GM21825 (cell line): ENCODE measurements at regions not wholly inside any gene's neighbourhood (a gene's known extent, or its start where the extent isn't known, plus 50 kb on each side); places are given as distances from the start of the nearest gene placed in this dataset.

Experiments
- ATAC-seq: cut with Tn5 transposase; IDR thresholded peaks from one replicate; pipeline ENCODE4 v1.9.1; 2021; ENCODE audit warnings: mild to moderate bottlenecking, moderate library complexity; ENCODE audit not compliant: unreplicated experiment

- no peak for ATAC-seq
Measured at GRCh38 chr6:88360203-88360797, 194.2 kb upstream of the CNR1 start.

GRCh38 chr6:88359530-88360202, 193.5 kb upstream of the CNR1 start:
- ATAC-seq: no peak

GRCh38 chr6:88358846-88359245, 192.7 kb upstream of the CNR1 start:
- ATAC-seq: no peak

DNA sequence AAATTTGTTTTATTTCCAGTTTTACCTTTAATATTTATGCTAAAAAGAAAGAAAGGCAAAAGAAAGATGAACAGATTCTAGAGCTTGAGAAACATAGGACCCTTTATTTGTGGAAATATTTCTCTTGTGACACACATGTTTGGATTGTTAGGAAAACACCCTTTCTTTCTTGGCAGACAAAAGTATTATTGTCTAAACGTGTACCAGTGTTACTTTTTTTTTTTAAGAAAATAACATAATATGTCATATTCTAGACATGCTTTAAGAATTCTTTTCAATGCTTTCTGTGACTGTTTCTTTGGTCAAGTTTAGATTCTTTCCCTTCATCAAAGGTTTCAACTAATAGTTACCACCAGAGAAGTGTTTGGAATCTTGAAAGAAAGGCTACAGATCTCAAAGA, 183.4 kb upstream of the CNR1 start:
- ATAC-seq: no peak

DNA sequence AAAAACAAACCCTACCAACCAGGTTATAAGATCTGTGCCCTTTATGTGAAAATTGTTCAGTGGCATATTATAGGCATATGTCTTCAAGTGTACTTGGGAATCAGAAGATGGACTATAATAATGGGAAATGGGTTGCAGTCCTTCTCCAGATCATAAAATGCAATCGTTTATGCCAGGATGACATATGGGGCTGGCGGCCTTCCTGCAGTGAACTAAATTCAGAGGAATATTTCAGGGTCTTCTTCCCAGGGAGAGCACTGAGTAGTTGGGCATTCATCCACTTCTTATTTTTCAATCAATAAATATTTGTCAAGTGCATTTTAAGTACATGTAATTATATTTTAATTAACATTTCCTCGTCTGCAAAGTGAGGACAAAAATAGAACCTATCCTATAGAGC, 176.2 kb upstream of the CNR1 start:
- ATAC-seq: no peak

DNA sequence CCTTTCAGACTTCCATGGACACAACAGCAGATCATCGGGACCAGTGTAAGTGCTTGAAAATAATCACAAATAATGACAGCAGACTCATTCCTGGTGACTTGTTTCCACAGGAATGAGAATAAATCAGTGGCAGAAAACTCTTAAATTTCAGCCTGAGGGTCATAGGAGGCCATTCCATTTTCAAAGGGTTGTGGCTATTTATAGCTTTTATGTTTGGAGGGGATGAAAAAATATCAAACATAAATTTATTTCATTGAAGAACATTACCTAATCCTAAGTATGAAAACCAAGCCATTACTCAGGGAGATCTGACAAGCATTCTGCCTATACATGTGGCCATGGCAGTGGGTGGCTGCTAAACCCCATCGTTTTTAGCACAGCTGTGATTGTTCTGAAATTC, 173.6 kb upstream of the CNR1 start:
- no peak for ATAC-seq

DNA sequence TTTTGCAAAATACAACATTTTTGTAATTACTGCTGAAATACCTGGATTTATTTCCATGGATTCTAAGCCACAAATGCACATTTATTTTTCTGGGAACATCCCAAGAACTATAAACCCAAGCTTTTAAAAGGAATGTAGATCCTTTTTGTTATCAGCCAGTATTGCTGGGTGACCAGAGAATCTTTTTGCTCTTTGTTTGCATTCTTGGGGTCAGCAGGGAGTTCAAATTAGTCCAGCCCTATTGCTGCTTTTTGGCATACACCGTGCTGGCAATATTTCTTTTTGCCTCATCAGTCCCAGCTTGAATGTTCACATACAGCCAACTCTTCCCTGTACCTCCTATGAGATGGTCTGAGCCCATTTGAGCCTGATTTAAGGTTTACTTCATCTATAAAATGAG, 155.2 kb upstream of the CNR1 start:
- no peak for ATAC-seq

GRCh38 chr6:88311561-88311960, 145.4 kb upstream of the CNR1 start:
- no peak for ATAC-seq

DNA sequence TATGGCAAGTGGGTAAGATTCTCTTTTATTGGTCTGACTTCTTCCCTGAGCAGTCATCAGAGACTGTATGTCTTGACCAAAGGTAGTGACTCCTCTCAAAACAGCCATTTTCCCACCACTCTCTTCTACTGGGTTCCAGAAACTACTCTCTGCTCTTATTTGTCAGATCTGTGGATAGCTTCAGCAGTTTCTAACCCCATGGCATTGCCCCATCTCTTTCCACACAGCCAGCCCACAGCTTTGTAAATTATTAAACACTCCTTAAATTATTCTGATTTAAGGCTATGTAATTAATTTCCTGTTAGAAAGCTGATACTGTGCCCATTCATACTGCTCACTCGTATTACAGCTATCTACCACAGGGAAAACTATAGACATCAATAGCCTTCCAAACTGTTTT, 138.4 kb upstream of the CNR1 start:
- no peak for ATAC-seq

DNA sequence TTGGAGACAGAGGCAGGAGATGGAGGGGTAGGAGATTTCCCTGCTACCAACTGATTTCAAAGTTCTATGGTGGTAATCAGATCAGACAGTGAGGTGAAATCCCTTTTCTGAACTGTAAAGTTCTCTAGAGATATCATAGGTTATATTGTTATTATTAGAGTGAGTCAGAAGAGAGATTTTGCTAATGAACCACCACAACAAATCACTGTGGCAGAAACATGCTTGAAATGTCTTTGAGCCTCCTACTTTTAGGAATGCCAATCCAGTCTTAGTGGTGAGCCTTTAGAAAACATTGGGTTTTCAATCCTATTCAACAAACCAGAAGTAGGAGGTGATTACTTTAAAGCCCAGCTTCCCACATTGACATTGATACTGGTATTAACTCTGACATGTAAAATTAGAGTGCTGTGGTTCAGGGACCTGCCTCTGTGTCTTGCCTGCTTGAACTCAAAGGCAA, 136.7 kb upstream of the CNR1 start:
- ATAC-seq: no peak

GRCh38 chr6:88301888-88302768, 136.0 kb upstream of the CNR1 start:
- no peak for ATAC-seq

GRCh38 chr6:88301256-88301655, 135.1 kb upstream of the CNR1 start:
- no peak for ATAC-seq

DNA sequence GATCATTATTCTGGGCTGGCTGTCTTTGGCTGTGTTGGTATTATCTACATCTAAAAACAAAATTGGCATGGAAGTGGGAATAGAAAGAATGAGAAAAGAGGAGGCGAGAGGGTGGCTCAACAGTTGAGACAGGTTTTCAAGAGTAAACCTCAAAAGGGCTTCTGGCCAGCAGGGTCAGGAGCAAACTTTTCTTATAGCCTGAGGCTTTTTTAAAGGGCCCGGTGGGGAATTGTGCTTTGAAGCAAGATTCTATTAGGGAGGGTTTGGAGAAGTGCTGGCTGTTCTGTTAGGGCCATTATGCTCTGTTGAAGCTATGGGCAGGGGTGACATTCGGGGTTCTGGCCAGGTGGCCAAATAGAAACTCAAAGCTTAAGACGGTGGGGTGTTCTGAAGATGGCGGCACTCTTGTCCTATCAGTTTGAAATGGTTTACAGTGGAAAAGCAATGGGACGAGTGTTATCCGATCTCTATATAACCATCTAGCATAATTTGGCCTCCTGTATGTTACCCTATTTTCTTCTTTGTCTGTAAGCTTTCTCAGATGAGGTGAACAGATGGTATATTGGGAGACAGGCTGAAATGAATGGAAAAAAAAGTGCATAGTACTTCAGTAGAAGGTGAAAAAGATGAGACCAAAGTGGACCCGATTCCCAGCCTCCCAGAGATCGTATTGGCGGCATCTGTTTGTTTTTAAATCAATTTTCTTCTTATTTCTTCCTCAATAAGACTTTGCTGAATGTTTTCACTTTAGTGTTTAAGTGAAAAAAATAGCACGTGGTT, 132.1 kb upstream of the CNR1 start:
- no peak for ATAC-seq

DNA sequence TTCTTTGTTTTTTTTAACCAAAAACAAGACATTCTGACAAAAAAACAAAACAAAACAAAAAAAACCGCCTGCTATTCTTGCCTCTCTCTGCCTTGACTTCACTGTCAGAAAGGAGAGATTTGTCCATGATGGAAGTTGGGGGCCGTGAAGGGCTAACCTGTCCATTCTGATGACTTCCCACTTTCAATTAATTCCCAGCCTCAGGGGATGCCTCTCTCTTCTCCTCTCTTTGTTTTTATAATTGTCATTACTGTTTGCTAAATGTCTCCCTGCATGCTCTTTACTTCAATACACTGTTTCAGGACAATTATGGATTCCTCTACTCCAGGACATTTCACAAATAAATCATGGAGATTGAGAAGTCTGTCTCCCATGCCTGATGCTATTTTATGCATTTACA, 130.5 kb upstream of the CNR1 start:
- ATAC-seq: no peak

DNA sequence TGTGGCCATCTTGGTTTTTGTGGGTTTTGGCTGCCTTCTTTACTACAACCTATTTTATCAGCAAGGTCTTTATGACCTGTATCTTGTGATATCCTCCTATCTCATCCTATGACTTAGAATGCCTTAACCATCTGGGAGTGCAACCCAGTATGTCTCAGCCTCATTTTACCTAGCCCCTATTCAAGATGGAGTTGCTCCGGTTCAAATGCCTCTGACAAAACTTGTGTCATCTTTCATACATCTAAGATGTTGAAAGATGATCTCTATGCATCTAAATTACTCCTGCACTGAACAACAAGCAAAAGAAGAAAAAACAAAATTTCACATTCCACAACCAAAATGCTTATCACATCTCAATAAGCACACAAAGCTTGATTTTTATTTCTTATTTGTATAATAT, 129.5 kb upstream of the CNR1 start:
- no peak for ATAC-seq

DNA sequence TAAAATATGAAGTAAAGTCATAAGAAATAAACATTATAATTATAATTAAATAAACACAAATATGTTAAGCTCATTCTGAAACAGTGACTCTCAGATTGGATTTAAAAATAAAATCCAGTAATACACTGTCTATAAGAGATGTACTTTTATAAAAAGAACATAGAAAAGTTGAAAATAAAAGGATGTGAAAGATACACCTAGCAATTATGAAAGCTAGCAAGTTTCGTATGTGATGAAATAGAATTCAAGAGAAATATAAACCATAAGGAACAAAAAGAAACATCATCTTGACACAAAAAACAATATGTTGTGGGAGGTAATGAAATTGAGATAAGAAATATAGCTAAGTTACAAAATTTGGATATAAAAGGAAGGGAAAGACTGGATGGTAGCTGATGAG, 128.6 kb upstream of the CNR1 start:
- ATAC-seq: no peak

DNA sequence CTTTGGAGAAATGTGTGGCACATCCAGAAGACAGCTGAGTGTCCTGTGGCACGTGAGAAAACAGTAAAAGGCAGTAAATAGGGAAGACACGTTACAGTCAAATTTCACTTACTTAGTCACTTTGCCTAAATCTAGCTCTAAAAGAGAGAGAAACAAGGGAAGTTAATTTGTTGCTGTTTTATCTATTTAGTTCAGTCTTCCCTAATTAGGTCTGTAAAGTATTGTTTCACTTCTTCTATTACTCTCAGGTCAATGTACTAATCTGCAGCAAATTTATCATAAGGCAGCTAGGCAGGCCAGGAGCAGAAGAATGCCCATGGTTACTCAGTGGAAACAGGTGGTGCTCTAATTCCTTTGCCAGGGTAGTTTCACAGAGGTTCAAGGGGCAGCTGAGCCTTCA, 124.3 kb upstream of the CNR1 start:
- no peak for ATAC-seq

DNA sequence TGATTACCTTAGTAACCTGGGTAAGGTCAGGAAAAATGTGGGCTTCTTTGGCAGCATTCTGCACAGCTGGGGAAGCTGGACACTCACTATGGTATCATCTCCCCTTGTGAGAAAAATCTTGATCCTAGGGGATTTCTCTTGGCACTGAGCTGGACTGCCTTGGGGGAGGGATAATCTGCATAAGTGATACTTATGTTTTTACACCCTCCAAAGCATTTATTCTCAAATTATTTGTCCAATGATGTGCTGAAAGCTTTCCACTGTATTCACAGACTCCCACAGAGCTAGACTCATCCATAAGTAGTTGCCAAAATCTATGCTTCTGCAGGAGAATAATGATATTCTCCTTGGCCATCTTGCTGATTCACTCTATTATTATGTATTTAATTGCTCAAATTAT, 121.5 kb upstream of the CNR1 start:
- no peak for ATAC-seq

- no peak for ATAC-seq
Measured at GRCh38 chr6:88276331-88276730, 110.2 kb upstream of the CNR1 start.

GRCh38 chr6:88268508-88268907, 102.4 kb upstream of the CNR1 start:
- ATAC-seq: no peak

GRCh38 chr6:88266126-88266525, 100.0 kb upstream of the CNR1 start:
- no peak for ATAC-seq
